GM12873 (cell line): ENCODE measurements at regions not wholly inside any gene's neighbourhood (a gene's known extent, or its start where the extent isn't known, plus 50 kb on each side); places are given as distances from the start of the nearest gene placed in this dataset.

ENCODE experiments used
- CTCF ChIP-seq: IDR thresholded peaks from 2 replicates; pipeline ENCODE4 v1.5.1; 2012; ENCODE audit warnings: low read depth, mild to moderate bottlenecking, moderate library complexity, low read length, control low read depth; ENCODE audit not compliant: insufficient read depth; ENCODE audit errors: missing control alignments

- no peak for TF ChIP-seq CTCF
Measured at GRCh38 chr12:128178966-128179365, 88.0 kb upstream of the TMEM132C start.

DNA sequence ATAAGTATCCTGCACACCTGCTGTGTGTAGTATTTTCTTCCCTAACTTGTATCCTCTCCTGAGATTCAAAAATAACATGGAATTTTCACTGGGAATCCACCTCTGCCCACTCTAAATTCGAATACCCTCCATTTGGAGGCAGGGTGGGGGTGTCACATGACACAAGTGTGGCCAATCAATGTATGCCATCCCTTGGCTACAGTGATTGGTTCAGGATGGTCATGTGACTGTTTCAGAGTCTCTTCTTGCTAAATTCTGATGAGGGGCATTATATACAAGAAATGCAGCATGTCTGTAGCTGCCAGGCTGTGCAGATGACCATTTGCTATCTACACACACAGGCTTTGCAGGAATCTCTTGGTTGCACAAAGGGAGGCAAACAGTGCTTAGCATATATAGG lies 86.8 kb upstream of the TMEM132C start:
- TF ChIP-seq CTCF = no peak

- TF ChIP-seq CTCF = no peak
Measured at GRCh38 chr12:128190052-128190451, 76.9 kb upstream of the TMEM132C start.

DNA sequence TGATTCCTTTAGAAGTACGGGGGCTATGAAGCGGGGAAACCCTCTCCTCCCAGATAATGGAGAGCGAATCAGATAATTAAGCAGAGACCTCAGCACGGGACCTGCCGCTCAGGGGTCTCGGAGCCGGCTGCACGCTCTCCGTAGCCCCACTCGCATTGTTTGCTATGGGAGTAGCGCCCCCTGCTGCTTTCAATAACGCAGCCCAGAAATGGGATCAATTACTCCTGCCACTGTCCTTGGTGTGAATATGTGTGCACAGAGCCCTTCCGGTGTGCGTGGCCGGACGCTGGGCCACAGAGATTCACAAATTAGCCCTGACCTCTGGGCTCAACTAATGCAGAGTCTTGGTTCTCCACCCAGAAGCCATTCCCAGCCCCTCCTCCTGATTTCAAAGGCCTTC lies 76.4 kb upstream of the TMEM132C start:
- TF ChIP-seq CTCF = peak; percentile 28

- no peak for TF ChIP-seq CTCF
Measured at GRCh38 chr12:128191380-128191779, 75.6 kb upstream of the TMEM132C start.

GRCh38 chr12:128204711-128205110 lies 62.3 kb upstream of the TMEM132C start:
- TF ChIP-seq CTCF = no peak

GRCh38 chr12:128205145-128205544 lies 61.8 kb upstream of the TMEM132C start:
- TF ChIP-seq CTCF = no peak
